BLaER1 treated with 17β-estradiol and CSF1 and Interleukin-3, amounts not matched to agents 10 nM and 100 nM (cell line): ENCODE measurements at regions not wholly inside any gene's neighbourhood (a gene's known extent, or its start where the extent isn't known, plus 50 kb on each side); places are given as distances from the start of the nearest gene placed in this dataset.
A peak's percentile ranks its signal among the peaks of the same experiment; 100 is the strongest.
"Not testable (repeated sequence)": the region's sequence is repeated elsewhere in the genome, so short reads cannot be mapped to it uniquely, and the experiment has no call there.

Experiments used
- H3K27ac ChIP-seq, 11 experiments: shearing (Covaris generic); formaldehyde crosslinking; 2 replicates each; pipeline ENCODE4 v1.8.1; 2022
- H3K27me3 ChIP-seq, 11 experiments: shearing (Covaris generic); formaldehyde crosslinking; 2 replicates each; pipeline ENCODE4 v1.8.1; 2022
- H3K36me3 ChIP-seq, 11 experiments: shearing (Covaris generic); formaldehyde crosslinking; 2 replicates each; pipeline ENCODE4 v1.8.1; 2022
- H3K4me1 ChIP-seq, 10 experiments: shearing (Covaris generic); formaldehyde crosslinking; 2 replicates each; pipeline ENCODE4 v1.8.1; 2022
- H3K4me2 ChIP-seq, 11 experiments: shearing (Covaris generic); formaldehyde crosslinking; 2 replicates each; pipeline ENCODE4 v1.8.1; 2022
- H3K4me3 ChIP-seq, 10 experiments: shearing (Covaris generic); formaldehyde crosslinking; 2 replicates each; pipeline ENCODE4 v1.8.1; 2022
- H3K9ac ChIP-seq, 11 experiments: shearing (Covaris generic); formaldehyde crosslinking; 2 replicates each; pipeline ENCODE4 v1.8.1; 2022
- H3K9me3 ChIP-seq, 11 experiments: shearing (Covaris generic); formaldehyde crosslinking; replicated peaks in 1 of 11; 2 replicates each; pipeline ENCODE4 v1.8.1; 2022
- H4K20me1 ChIP-seq, 11 experiments: shearing (Covaris generic); formaldehyde crosslinking; 2 replicates each; pipeline ENCODE4 v1.8.1; 2022
- Cebpa-rat ChIP-seq, 11 experiments: shearing (Covaris generic); IDR thresholded peaks; 2 replicates each; pipeline ENCODE4 v1.8.1; 2022

- H3K36me3 ChIP-seq = no peaks in the 10 kb centered on the region
- H3K9me3 ChIP-seq = peaks cover 0 to 4% (median 0%) of the 10 kb centered on the region in 11 experiments; a peak in 1 of 22 replicates
- no peak overlapping the region for H3K9ac ChIP-seq
- H4K20me1 ChIP-seq = no peaks in the 10 kb centered on the region
- H3K4me2 ChIP-seq = no peak overlapping the region
- H3K4me3 ChIP-seq = no peak overlapping the region
- H3K27me3 ChIP-seq = no peaks in the 10 kb centered on the region
- no peak for TF ChIP-seq Cebpa-rat (IDR thresholded peaks at IDR 0.05)
- H3K4me1 ChIP-seq = peaks cover 0 to 7% (median 0%) of the 10 kb centered on the region in 10 experiments; a peak in 2 of 20 replicates
- H3K27ac ChIP-seq = no peak overlapping the region
Observed at GRCh38 chr2:187056416-187057334, 207.7 kb upstream of the ZSWIM2 start.

- Histone ChIP-seq H3K27me3 (no peaks in the 10 kb centered on the region), H3K9ac (no peak overlapping the region), H3K4me1 (peaks cover 0 to 7% (median 0%) of the 10 kb centered on the region in 10 experiments; a peak in 2 of 20 replicates), H3K4me3 (no peak overlapping the region), H3K36me3 (no peaks in the 10 kb centered on the region), H4K20me1 (no peaks in the 10 kb centered on the region), H3K9me3 (peaks cover 0 to 6% (median 0%) of the 10 kb centered on the region in 11 experiments; a peak in 4 of 22 replicates), H3K27ac (no peak overlapping the region), H3K4me2 (peak overlapping the region in 1 of 11 experiments; percentile 31; a peak in 3 of 22 replicates)
- TF ChIP-seq Cebpa-rat (IDR thresholded peaks at IDR 0.05) = no peak
Observed at GRCh38 chr2:187055463-187055862, 206.5 kb upstream of the ZSWIM2 start.

GRCh38 chr2:187054501-187055319, 205.7 kb upstream of the ZSWIM2 start:
- H3K27ac ChIP-seq = no peak overlapping the region
- H3K36me3 ChIP-seq = no peaks in the 10 kb centered on the region
- peaks cover 0 to 7% (median 0%) of the 10 kb centered on the region in 10 experiments; a peak in 2 of 20 replicates for H3K4me1 ChIP-seq
- peaks cover 0 to 9% (median 0%) of the 10 kb centered on the region in 11 experiments; a peak in 4 of 22 replicates for H3K9me3 ChIP-seq
- H3K9ac ChIP-seq = no peak overlapping the region
- H3K4me3 ChIP-seq = no peak overlapping the region
- TF ChIP-seq Cebpa-rat (IDR thresholded peaks at IDR 0.05) = no peak
- peak overlapping the region in 1 of 11 experiments; percentile 31; a peak in 1 of 22 replicates for H3K4me2 ChIP-seq
- no peaks in the 10 kb centered on the region for H3K27me3 ChIP-seq
- H4K20me1 ChIP-seq = no peaks in the 10 kb centered on the region

GRCh38 chr2:187051350-187051749, 202.4 kb upstream of the ZSWIM2 start:
- H3K27ac ChIP-seq = no peak overlapping the region
- no peaks in the 10 kb centered on the region for H4K20me1 ChIP-seq
- TF ChIP-seq Cebpa-rat (IDR thresholded peaks at IDR 0.05) = no peak
- no peaks in the 10 kb centered on the region for H3K27me3 ChIP-seq
- H3K9me3 ChIP-seq = peaks cover 0 to 9% (median 0%) of the 10 kb centered on the region in 11 experiments; a peak in 5 of 22 replicates
- H3K4me1 ChIP-seq = peaks cover 0 to 7% (median 0%) of the 10 kb centered on the region in 10 experiments; a peak in 2 of 20 replicates
- H3K36me3 ChIP-seq = no peaks in the 10 kb centered on the region
- no peak overlapping the region for H3K9ac ChIP-seq
- H3K4me2 ChIP-seq = no peak overlapping the region
- H3K4me3 ChIP-seq = no peak overlapping the region

GRCh38 chr2:187050409-187050998, 201.5 kb upstream of the ZSWIM2 start:
- H3K4me2 ChIP-seq = no peak overlapping the region
- H3K27ac ChIP-seq = no peak overlapping the region
- no peaks in the 10 kb centered on the region for H3K27me3 ChIP-seq
- H4K20me1 ChIP-seq = no peaks in the 10 kb centered on the region
- TF ChIP-seq Cebpa-rat (IDR thresholded peaks at IDR 0.05) = no peak
- H3K4me3 ChIP-seq = no peak overlapping the region
- no peak overlapping the region for H3K9ac ChIP-seq
- H3K36me3 ChIP-seq = no peaks in the 10 kb centered on the region
- peaks cover 0 to 9% (median 0%) of the 10 kb centered on the region in 11 experiments; a peak in 5 of 22 replicates for H3K9me3 ChIP-seq
- peaks cover 0 to 5% (median 0%) of the 10 kb centered on the region in 10 experiments; a peak in 2 of 20 replicates for H3K4me1 ChIP-seq

GRCh38 chr2:187037310-187037709, 188.3 kb upstream of the ZSWIM2 start:
- Histone ChIP-seq H4K20me1 (no peaks in the 10 kb centered on the region), H3K4me2 (no peak overlapping the region), H3K9ac (no peak overlapping the region), H3K27ac (no peak overlapping the region), H3K36me3 (no peaks in the 10 kb centered on the region), H3K27me3 (no peaks in the 10 kb centered on the region), H3K4me3 (no peak overlapping the region), H3K4me1 (no peaks in the 10 kb centered on the region), H3K9me3 (no peaks in the 10 kb centered on the region; a peak in 1 of 22 replicates)
- no peak for TF ChIP-seq Cebpa-rat (IDR thresholded peaks at IDR 0.05)

- no peak for TF ChIP-seq Cebpa-rat (IDR thresholded peaks at IDR 0.05)
- no peaks in the 10 kb centered on the region for H3K4me1 ChIP-seq
- no peaks in the 10 kb centered on the region for H3K36me3 ChIP-seq
- H4K20me1 ChIP-seq = no peaks in the 10 kb centered on the region
- no peaks in the 10 kb centered on the region for H3K27me3 ChIP-seq
- H3K9ac ChIP-seq = no peak overlapping the region
- H3K4me2 ChIP-seq = no peak overlapping the region
- H3K27ac ChIP-seq = no peak overlapping the region
- H3K4me3 ChIP-seq = no peak overlapping the region
- H3K9me3 ChIP-seq = 0 out of 22 replicates have a peak, but pooled peaks cover 0 to under 1% (median 0%) of the 10 kb centered on the region in 11 experiments
Observed at GRCh38 chr2:187034434-187034833, 185.5 kb upstream of the ZSWIM2 start.

- Histone ChIP-seq H3K4me2 (no peak overlapping the region), H3K9me3 (peaks cover 21 to 45% (median 28%) of the 10 kb centered on the region in 11 experiments)
Observed at GRCh38 chr2:187024739-187025138, 175.8 kb upstream of the ZSWIM2 start.

GRCh38 chr2:187023996-187024395, 175.0 kb upstream of the ZSWIM2 start:
- H3K4me2 ChIP-seq, H3K27me3 ChIP-seq, H3K4me1 ChIP-seq, H3K9ac ChIP-seq, H3K27ac ChIP-seq, H4K20me1 ChIP-seq, H3K36me3 ChIP-seq, H3K4me3 ChIP-seq: not testable (repeated sequence)
- H3K9me3 ChIP-seq = peaks cover 21 to 40% (median 28%) of the 10 kb centered on the region in 11 experiments

More at GRCh38 chr2:187024739-187025138, 175.8 kb upstream of the ZSWIM2 start:
- Histone ChIP-seq H3K4me3 (no peak overlapping the region), H4K20me1 (no peaks in the 10 kb centered on the region), H3K27ac (no peak overlapping the region), H3K36me3 (no peaks in the 10 kb centered on the region), H3K27me3 (no peaks in the 10 kb centered on the region), H3K4me1 (no peaks in the 10 kb centered on the region), H3K9ac (no peak overlapping the region)
- TF ChIP-seq Cebpa-rat (IDR thresholded peaks at IDR 0.05) = no peak
